SK-N-SH (cell line): ENCODE measurements at regions not wholly inside any gene's neighbourhood (a gene's known extent, or its start where the extent isn't known, plus 50 kb on each side); places are given as distances from the start of the nearest gene placed in this dataset.

ENCODE experiments used
- EP300 ChIP-seq, 2 experiments: IDR thresholded peaks; 2 replicates each; pipeline versions ENCODE4 v1.4.0 to v1.6.1; 2012; ENCODE audit warnings: borderline replicate concordance in 1 of 2, low read depth in 1 of 2, low read length in 1 of 2
- FOXJ3 ChIP-seq: sonication (generic); formaldehyde crosslinking; IDR thresholded peaks from 2 replicates; pipeline ENCODE4 v1.5.1; 2020; ENCODE audit warnings: mild to moderate bottlenecking, missing genetic modification reagents
- MEF2A ChIP-seq: IDR thresholded peaks from 2 replicates; pipeline ENCODE4 v1.4.0; 2012; ENCODE audit warnings: low read depth, borderline replicate concordance
- NFIC ChIP-seq: IDR thresholded peaks from 2 replicates; pipeline ENCODE4 v1.4.0; 2012; ENCODE audit warnings: borderline replicate concordance
- NRF1 ChIP-seq: IDR thresholded peaks from 2 replicates; pipeline ENCODE4 v1.6.1; 2012; ENCODE audit warnings: low read depth, mild to moderate bottlenecking, low read length
- POLR2AphosphoS5 ChIP-seq: IDR thresholded peaks from 2 replicates; pipeline ENCODE4 v1.6.1; 2012; ENCODE audit warnings: low read depth, low read length
- RAD21 ChIP-seq: IDR thresholded peaks from 2 replicates; pipeline ENCODE4 v1.6.1; 2012; ENCODE audit warnings: mild to moderate bottlenecking, low read length
- RCOR1 ChIP-seq: fragments of 150-350 bp; IDR thresholded peaks from 2 replicates; pipeline ENCODE4 v1.6.1; 2017; ENCODE audit warnings: antibody characterized with exemption, low read length
- RFX5 ChIP-seq: IDR thresholded peaks from 2 replicates; pipeline ENCODE4 v1.6.1; 2012; ENCODE audit warnings: mild to moderate bottlenecking, improper control_type of control experiment, low read length
- SMC3 ChIP-seq: IDR thresholded peaks from 2 replicates; pipeline ENCODE4 v1.6.1; 2012; ENCODE audit warnings: low read depth, low read length, improper control_type of control experiment
- TAF1 ChIP-seq: IDR thresholded peaks from 2 replicates; pipeline ENCODE4 v1.6.1; 2012; ENCODE audit warnings: low read depth, mild to moderate bottlenecking, low read length, moderate library complexity, borderline replicate concordance
- TF ChIP-seq, protein P1 (sequence below): fragments of 200-600 bp; sonication (generic); IDR thresholded peaks from 2 replicates; pipeline ENCODE4 v1.6.1; 2017; ENCODE audit warnings: antibody characterized with exemption, mild to moderate bottlenecking, moderate library complexity

DNA sequence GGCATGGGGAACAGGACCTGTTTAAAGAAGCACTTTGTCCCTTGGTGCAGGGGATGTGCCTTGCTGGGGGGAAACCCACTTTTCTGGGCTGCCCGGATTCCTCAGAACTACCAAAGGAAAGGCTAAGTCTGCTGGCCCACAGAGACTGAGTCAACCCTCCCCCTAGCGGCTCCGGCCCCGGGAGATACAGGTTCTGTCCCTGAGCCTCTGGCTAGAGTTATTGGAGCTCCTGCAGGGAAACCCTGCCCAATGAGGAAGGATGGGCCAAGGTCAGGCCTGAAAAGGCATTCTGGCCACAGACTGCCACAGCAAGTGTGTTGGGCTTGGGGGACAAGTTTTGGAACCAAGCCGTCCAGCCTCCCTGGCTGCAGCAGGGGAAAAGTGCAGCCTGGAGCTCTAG is 490.9 kb upstream of the ACTRT1 start:
- TF ChIP-seq RCOR1 (no peak), MEF2A (no peak), POLR2AphosphoS5 (no peak), TAF1 (no peak), RAD21 (no peak), SMC3 (no peak), EP300 (IDR thresholded peaks at IDR 0.05; ENCODE audit: borderline replicate concordance in 1 of 2, low read depth in 1 of 2, low read length in 1 of 2) (no peak), NRF1 (no peak), FOXJ3 (CRISPR knock-in tag) (no peak), NFIC (no peak), RFX5 (no peak)
- TF ChIP-seq, protein P1, sequence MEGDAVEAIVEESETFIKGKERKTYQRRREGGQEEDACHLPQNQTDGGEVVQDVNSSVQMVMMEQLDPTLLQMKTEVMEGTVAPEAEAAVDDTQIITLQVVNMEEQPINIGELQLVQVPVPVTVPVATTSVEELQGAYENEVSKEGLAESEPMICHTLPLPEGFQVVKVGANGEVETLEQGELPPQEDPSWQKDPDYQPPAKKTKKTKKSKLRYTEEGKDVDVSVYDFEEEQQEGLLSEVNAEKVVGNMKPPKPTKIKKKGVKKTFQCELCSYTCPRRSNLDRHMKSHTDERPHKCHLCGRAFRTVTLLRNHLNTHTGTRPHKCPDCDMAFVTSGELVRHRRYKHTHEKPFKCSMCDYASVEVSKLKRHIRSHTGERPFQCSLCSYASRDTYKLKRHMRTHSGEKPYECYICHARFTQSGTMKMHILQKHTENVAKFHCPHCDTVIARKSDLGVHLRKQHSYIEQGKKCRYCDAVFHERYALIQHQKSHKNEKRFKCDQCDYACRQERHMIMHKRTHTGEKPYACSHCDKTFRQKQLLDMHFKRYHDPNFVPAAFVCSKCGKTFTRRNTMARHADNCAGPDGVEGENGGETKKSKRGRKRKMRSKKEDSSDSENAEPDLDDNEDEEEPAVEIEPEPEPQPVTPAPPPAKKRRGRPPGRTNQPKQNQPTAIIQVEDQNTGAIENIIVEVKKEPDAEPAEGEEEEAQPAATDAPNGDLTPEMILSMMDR: no peak
